ENCODE measurements at regions not wholly inside any gene's neighbourhood (a gene's known extent, or its start where the extent isn't known, plus 50 kb on each side); places are given as distances from the start of the nearest gene placed in this dataset.

DNA sequence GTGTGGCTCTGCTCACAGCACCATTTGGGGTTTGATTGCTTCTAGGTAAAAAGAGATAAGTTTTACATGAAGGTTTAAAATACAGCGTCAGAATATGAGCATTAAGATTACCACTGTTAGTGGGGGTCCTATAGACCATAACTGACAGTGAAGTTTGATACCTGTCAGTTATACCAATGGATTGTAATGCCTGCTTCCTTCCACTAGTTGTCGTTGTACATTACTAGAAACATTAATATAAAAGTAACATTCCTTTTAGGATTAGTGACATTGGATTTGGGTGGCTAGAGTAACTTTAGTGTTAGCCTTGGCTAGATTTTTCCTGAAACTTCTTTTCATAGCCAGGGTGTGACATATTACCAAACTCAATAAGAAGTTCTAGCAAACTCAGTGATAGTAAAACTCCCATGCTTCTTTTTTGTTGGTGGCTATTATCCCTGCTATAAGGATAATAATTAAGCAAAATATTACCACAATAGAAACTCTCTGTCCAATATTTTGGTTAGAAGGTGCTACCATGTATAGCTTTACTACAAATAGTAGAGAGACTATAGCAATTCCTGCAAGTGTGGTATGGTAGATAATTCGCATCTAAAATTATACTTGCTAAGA lies 57.1 kb downstream of the FAM181B start:
- TF ChIP-seq, protein P1, sequence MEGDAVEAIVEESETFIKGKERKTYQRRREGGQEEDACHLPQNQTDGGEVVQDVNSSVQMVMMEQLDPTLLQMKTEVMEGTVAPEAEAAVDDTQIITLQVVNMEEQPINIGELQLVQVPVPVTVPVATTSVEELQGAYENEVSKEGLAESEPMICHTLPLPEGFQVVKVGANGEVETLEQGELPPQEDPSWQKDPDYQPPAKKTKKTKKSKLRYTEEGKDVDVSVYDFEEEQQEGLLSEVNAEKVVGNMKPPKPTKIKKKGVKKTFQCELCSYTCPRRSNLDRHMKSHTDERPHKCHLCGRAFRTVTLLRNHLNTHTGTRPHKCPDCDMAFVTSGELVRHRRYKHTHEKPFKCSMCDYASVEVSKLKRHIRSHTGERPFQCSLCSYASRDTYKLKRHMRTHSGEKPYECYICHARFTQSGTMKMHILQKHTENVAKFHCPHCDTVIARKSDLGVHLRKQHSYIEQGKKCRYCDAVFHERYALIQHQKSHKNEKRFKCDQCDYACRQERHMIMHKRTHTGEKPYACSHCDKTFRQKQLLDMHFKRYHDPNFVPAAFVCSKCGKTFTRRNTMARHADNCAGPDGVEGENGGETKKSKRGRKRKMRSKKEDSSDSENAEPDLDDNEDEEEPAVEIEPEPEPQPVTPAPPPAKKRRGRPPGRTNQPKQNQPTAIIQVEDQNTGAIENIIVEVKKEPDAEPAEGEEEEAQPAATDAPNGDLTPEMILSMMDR (IDR thresholded peaks at IDR 0.05; ENCODE audit: low read length, missing control alignments), result peak; percentile 48
- H3K4me3 ChIP-seq (replicated peaks; ENCODE audit: low read depth, low read length), result no peak overlapping the region
- DNase-seq (ENCODE audit: low read depth), result no peak

DNA sequence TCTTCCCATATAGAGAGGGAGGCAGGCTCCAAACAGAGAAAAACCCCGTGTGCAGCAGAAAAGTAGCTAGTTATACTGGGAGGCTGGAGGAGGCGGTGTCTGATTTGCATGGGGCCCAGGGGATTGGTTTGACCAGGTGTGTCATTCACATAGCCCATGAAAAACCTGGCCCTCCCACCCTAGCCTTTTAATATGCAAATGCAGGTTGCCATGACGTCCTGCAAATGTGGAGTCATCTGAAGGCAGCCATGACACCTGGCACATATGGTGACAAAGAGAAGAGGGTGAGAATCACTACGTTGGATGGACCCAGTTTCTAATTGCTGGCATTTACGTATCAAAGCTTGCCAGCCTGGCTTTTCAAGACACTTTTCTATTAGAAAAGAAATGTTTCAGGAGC lies 57.8 kb downstream of the FAM181B start:
- no peak overlapping the region for H3K4me3 ChIP-seq (replicated peaks; ENCODE audit: low read depth, low read length)
- TF ChIP-seq, protein P1 (IDR thresholded peaks at IDR 0.05; ENCODE audit: low read length, missing control alignments), result no peak
- no peak for DNase-seq (ENCODE audit: low read depth)

DNA sequence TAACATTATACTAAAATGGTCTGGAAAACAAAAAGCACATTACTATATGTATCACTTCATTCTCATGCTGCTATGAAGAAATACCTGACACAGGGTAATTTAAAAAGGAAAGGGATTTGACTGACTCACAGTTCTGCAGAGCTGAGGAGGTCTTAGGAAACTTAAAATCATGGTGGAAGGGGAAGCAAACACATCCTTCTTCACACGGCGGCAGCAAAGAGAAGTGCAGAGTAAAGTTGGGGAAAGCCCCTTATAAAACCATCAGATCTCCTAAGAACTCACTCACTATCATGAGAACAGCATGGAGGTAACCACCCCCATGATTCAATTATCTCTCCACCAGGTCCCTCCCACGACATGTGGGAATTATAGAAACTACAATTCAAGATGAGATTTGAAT lies 60.0 kb downstream of the FAM181B start:
- no peak overlapping the region for H3K4me3 ChIP-seq (replicated peaks; ENCODE audit: low read depth, low read length)
- no peak for DNase-seq (ENCODE audit: low read depth)
- TF ChIP-seq, protein P1 (IDR thresholded peaks at IDR 0.05; ENCODE audit: low read length, missing control alignments), result no peak

DNA sequence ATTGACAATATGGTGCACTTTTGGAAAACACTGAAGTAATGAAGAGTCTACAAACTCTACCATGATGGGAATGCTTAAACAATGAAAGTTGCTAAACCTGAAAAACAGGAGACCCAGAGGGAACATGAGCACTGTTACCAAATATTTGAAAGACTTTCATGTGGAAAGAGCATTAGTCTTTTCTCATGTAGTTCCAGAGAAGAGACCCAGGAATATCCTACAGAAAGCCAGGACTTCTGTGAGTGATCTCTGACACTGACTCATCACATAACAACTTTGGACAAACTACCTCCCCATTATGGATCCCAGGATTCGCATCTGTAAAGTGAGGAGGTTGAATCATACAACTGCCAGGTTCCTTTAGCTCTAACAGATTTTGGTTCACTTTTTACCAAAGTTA lies 62.2 kb downstream of the FAM181B start:
- TF ChIP-seq, protein P1 (IDR thresholded peaks at IDR 0.05; ENCODE audit: low read length, missing control alignments), result no peak
- DNase-seq (ENCODE audit: low read depth), result no peak
- no peak overlapping the region for H3K4me3 ChIP-seq (replicated peaks; ENCODE audit: low read depth, low read length)

DNA sequence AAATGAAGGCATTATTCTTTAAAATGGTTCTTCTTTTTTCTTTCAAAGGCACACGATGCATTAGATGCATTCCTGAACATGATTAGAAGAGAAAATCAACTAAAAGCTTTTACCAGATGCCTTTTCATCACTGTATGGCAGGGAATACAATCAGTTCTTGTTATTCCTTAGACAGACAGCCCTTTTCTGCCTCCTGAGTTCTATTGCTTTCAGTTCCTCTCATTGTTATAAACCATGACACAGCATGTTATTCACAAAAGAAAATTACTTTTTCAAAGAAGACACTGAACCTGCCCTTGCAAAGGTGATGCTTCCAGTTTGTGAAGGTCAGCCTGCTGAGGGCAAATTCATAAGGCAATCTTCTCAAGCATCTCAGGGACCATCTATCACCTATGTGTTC lies 70.1 kb downstream of the FAM181B start:
- TF ChIP-seq, protein P1 (IDR thresholded peaks at IDR 0.05; ENCODE audit: low read length, missing control alignments), result no peak
- DNase-seq (ENCODE audit: low read depth), result no peak
- H3K4me3 ChIP-seq (replicated peaks; ENCODE audit: low read depth, low read length), result no peak overlapping the region

DNA sequence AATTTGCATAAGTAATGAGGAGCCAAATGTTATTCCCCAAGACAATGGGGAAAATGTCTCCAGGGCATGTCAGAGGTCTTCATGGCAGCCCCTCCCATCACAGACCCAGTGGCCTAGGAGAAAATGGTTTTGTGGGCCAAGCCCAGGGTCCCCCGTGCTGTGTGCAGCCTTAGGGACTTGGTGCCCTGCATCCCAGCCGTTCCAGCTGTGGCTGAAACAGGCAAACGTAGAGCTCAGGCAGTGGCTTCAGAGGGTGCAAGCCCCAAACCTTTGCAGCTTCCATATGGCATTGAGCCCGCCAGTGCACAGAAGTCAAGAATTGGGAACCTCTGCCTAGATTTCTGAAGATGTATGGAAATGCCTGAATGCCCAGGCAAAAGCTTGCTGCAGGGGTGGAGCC lies 79.9 kb downstream of the FAM181B start:
- TF ChIP-seq, protein P1 (IDR thresholded peaks at IDR 0.05; ENCODE audit: low read length, missing control alignments), result no peak
- no peak overlapping the region for H3K4me3 ChIP-seq (replicated peaks; ENCODE audit: low read depth, low read length)
- DNase-seq (ENCODE audit: low read depth), result no peak

DNA sequence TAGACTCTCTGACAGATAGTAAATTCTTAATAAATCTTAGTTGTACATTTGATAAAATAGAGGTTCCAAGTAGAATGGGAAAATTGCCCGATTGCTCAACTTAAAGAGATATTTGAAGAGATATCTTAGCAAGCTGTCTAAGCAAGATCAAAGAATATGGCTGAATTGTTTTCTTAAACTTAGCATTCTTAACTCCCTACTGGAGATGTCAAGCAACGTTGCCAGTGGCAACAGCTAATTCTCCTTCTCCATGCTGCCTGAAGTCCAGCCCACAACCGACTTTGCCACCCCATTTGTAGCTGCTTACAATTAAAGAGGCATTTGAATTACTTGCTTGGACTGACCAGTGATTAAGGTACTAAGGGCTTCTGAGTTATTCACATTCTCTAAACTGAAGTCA lies 94.4 kb downstream of the FAM181B start:
- no peak overlapping the region for H3K4me3 ChIP-seq (replicated peaks; ENCODE audit: low read depth, low read length)
- TF ChIP-seq, protein P1 (IDR thresholded peaks at IDR 0.05; ENCODE audit: low read length, missing control alignments), result no peak
- DNase-seq (ENCODE audit: low read depth), result no peak
